ENCODE measurements at regions not wholly inside any gene's neighbourhood (a gene's known extent, or its start where the extent isn't known, plus 50 kb on each side); places are given as distances from the start of the nearest gene placed in this dataset.

GRCh38 chr4:155569960-155570515 lies 96.6 kb upstream of the GUCY1A1 start:
- Histone ChIP-seq H3K36me3 (replicated peaks; ENCODE audit: low read depth, low read length) (no peaks in the 10 kb centered on the region), H3K9me3 (ENCODE audit: insufficient read depth, low read length) (no peaks in the 10 kb centered on the region), H4K20me1 (ENCODE audit: insufficient read depth, low read length) (no peaks in the 10 kb centered on the region), H3K79me2 (ENCODE audit: low read length) (no peaks in the 10 kb centered on the region), H3K4me3 (ENCODE audit: low read length) (no peak overlapping the region), H3K4me2 (ENCODE audit: low read length) (no peak overlapping the region), H3K27me3 (ENCODE audit: low read depth, low read length) (no peaks in the 10 kb centered on the region), H3K9ac (ENCODE audit: low read length) (no peak overlapping the region), H3K27ac (ENCODE audit: low read length) (no peak overlapping the region), H3K4me1 (ENCODE audit: low read length) (no peaks in the 10 kb centered on the region), H2AFZ (ENCODE audit: low read depth, low read length) (no peak overlapping the region)
- TF ChIP-seq CTCF (IDR thresholded peaks at IDR 0.05; ENCODE audit: low read depth, low read length) (no peak), EZH2phosphoT487 (IDR thresholded peaks at IDR 0.05; ENCODE audit: low read depth) (no peak)

GRCh38 chr4:155569471-155569870 lies 97.2 kb upstream of the GUCY1A1 start:
- Histone ChIP-seq H3K9me3 (ENCODE audit: insufficient read depth, low read length) (no peaks in the 10 kb centered on the region), H2AFZ (ENCODE audit: low read depth, low read length) (no peak overlapping the region), H3K27me3 (ENCODE audit: low read depth, low read length) (no peaks in the 10 kb centered on the region), H3K4me3 (ENCODE audit: low read length) (no peak overlapping the region), H4K20me1 (ENCODE audit: insufficient read depth, low read length) (no peaks in the 10 kb centered on the region), H3K4me1 (ENCODE audit: low read length) (no peaks in the 10 kb centered on the region), H3K9ac (ENCODE audit: low read length) (no peak overlapping the region), H3K79me2 (ENCODE audit: low read length) (no peaks in the 10 kb centered on the region), H3K36me3 (replicated peaks; ENCODE audit: low read depth, low read length) (no peaks in the 10 kb centered on the region), H3K4me2 (ENCODE audit: low read length) (no peak overlapping the region), H3K27ac (ENCODE audit: low read length) (no peak overlapping the region)
- no peak for TF ChIP-seq EZH2phosphoT487 (IDR thresholded peaks at IDR 0.05; ENCODE audit: low read depth)
- TF ChIP-seq CTCF (IDR thresholded peaks at IDR 0.05; ENCODE audit: low read depth, low read length) = no peak

GRCh38 chr4:155568641-155569220 lies 97.9 kb upstream of the GUCY1A1 start:
- Histone ChIP-seq H3K4me2 (ENCODE audit: low read length) (no peak overlapping the region), H3K27me3 (ENCODE audit: low read depth, low read length) (no peaks in the 10 kb centered on the region), H3K9me3 (ENCODE audit: insufficient read depth, low read length) (no peaks in the 10 kb centered on the region), H3K9ac (ENCODE audit: low read length) (no peak overlapping the region), H3K79me2 (ENCODE audit: low read length) (no peaks in the 10 kb centered on the region), H2AFZ (ENCODE audit: low read depth, low read length) (no peak overlapping the region), H3K4me3 (ENCODE audit: low read length) (no peak overlapping the region), H3K36me3 (replicated peaks; ENCODE audit: low read depth, low read length) (no peaks in the 10 kb centered on the region), H3K27ac (ENCODE audit: low read length) (no peak overlapping the region), H4K20me1 (ENCODE audit: insufficient read depth, low read length) (no peaks in the 10 kb centered on the region), H3K4me1 (ENCODE audit: low read length) (no peaks in the 10 kb centered on the region)
- TF ChIP-seq EZH2phosphoT487 (IDR thresholded peaks at IDR 0.05; ENCODE audit: low read depth) (no peak), CTCF (IDR thresholded peaks at IDR 0.05; ENCODE audit: low read depth, low read length) (no peak)

GRCh38 chr4:155566354-155566753 lies 100.3 kb upstream of the GUCY1A1 start:
- no peaks in the 10 kb centered on the region for H4K20me1 ChIP-seq (ENCODE audit: insufficient read depth, low read length)
- H3K4me2 ChIP-seq (ENCODE audit: low read length) = no peak overlapping the region
- H3K9ac ChIP-seq (ENCODE audit: low read length) = no peak overlapping the region
- H2AFZ ChIP-seq (ENCODE audit: low read depth, low read length) = no peak overlapping the region
- no peaks in the 10 kb centered on the region for H3K79me2 ChIP-seq (ENCODE audit: low read length)
- H3K9me3 ChIP-seq (ENCODE audit: insufficient read depth, low read length) = no peaks in the 10 kb centered on the region
- TF ChIP-seq EZH2phosphoT487 (IDR thresholded peaks at IDR 0.05; ENCODE audit: low read depth) (no peak), CTCF (IDR thresholded peaks at IDR 0.05; ENCODE audit: low read depth, low read length) (no peak)
- H3K36me3 ChIP-seq (replicated peaks; ENCODE audit: low read depth, low read length) = no peaks in the 10 kb centered on the region
- no peak overlapping the region for H3K27ac ChIP-seq (ENCODE audit: low read length)
- H3K4me1 ChIP-seq (ENCODE audit: low read length) = no peaks in the 10 kb centered on the region
- H3K27me3 ChIP-seq (ENCODE audit: low read depth, low read length) = no peaks in the 10 kb centered on the region
- no peak overlapping the region for H3K4me3 ChIP-seq (ENCODE audit: low read length)
